ENCODE measurements at regions not wholly inside any gene's neighbourhood (a gene's known extent, or its start where the extent isn't known, plus 50 kb on each side); places are given as distances from the start of the nearest gene placed in this dataset.

GRCh38 chr18:51385270-51385669 lies 187.8 kb upstream of the MEX3C start:
- no peaks in the 10 kb centered on the region for H3K79me1 ChIP-seq (ENCODE audit: low read depth, low read length)
- no peak overlapping the region for H4K91ac ChIP-seq (ENCODE audit: low read depth, low read length, poor library complexity)
- no peaks in the 10 kb centered on the region for H3K36me3 ChIP-seq (replicated peaks in 1 of 2; ENCODE audit: control insufficient read depth in 2 of 2, insufficient read depth in 2 of 2, low read length in 2 of 2)
- H3K4me1 ChIP-seq (ENCODE audit: control insufficient read depth in 2 of 2, insufficient read depth in 1 of 2, low read depth in 1 of 2, low read length in 2 of 2), result no peaks in the 10 kb centered on the region
- no peak overlapping the region for H2BK15ac ChIP-seq (ENCODE audit: low read length)
- no peak for DNase-seq (ENCODE audit: low spot score)
- H3K27ac ChIP-seq (replicated peaks; ENCODE audit: low read length), result no peak overlapping the region
- no peaks in the 10 kb centered on the region for H3K27me3 ChIP-seq (ENCODE audit: control insufficient read depth in 3 of 3, insufficient read depth in 3 of 3, low read depth in 1 of 3, low read length in 3 of 3)
- no peak overlapping the region for H3K23ac ChIP-seq (ENCODE audit: low read depth, low read length, poor library complexity)
- no CpG with 5 or more reads among the region's 2 CpGs for WGBS, 2 donors (ENCODE audit: extremely low coverage in 2 of 2, insufficient read length in 2 of 2, insufficient replicate concordance in 1 of 2)
- no peak overlapping the region for H3K18ac ChIP-seq (ENCODE audit: low read length)
- H4K8ac ChIP-seq (ENCODE audit: low read depth, low read length), result no peak overlapping the region
- no peak overlapping the region for H3K4me3 ChIP-seq (ENCODE audit: low read length in 2 of 2)
- H3K4ac ChIP-seq (ENCODE audit: low read length), result no peak overlapping the region
- no peak overlapping the region for H2BK120ac ChIP-seq (ENCODE audit: low read depth, low read length)
- no peak overlapping the region for H2AK5ac ChIP-seq (ENCODE audit: low read depth, low read length)
- H3K4me2 ChIP-seq (ENCODE audit: insufficient read depth, low read length, poor library complexity, severe bottlenecking), result no peak overlapping the region
- no peak overlapping the region for H3K9ac ChIP-seq (ENCODE audit: low read depth, low read length, poor library complexity)
- H3K14ac ChIP-seq (ENCODE audit: low read length), result no peak overlapping the region
- H3K9me3 ChIP-seq (replicated peaks in 1 of 2; ENCODE audit: control insufficient read depth in 2 of 2, insufficient read depth in 1 of 2, low read depth in 1 of 2, low read length in 2 of 2), result no peaks in the 10 kb centered on the region
- H2BK12ac ChIP-seq (ENCODE audit: low read length), result no peak overlapping the region
- no peak overlapping the region for H2AFZ ChIP-seq (ENCODE audit: low read length)
- H2BK5ac ChIP-seq (ENCODE audit: low read length), result no peak overlapping the region

GRCh38 chr18:51390702-51391101 lies 193.2 kb upstream of the MEX3C start:
- H3K9ac ChIP-seq (ENCODE audit: low read depth, low read length, poor library complexity), result no peak overlapping the region

GRCh38 chr18:51391215-51391614 lies 193.7 kb upstream of the MEX3C start:
- Histone ChIP-seq H2AK5ac (ENCODE audit: low read depth, low read length) (no peak overlapping the region), H3K14ac (ENCODE audit: low read length) (no peak overlapping the region), H3K4me1 (ENCODE audit: control insufficient read depth in 2 of 2, insufficient read depth in 1 of 2, low read depth in 1 of 2, low read length in 2 of 2) (peaks cover 0 to 4% of the 10 kb centered on the region in 2 donors), H3K9ac (ENCODE audit: low read depth, low read length, poor library complexity) (no peak overlapping the region), H2BK15ac (ENCODE audit: low read length) (no peak overlapping the region), H3K27me3 (ENCODE audit: control insufficient read depth in 3 of 3, insufficient read depth in 3 of 3, low read depth in 1 of 3, low read length in 3 of 3) (no peaks in the 10 kb centered on the region), H2BK12ac (ENCODE audit: low read length) (no peak overlapping the region), H3K23ac (ENCODE audit: low read depth, low read length, poor library complexity) (no peak overlapping the region), H3K4me2 (ENCODE audit: insufficient read depth, low read length, poor library complexity, severe bottlenecking) (no peak overlapping the region), H3K27ac (replicated peaks; ENCODE audit: low read length) (no peak overlapping the region), H3K79me1 (ENCODE audit: low read depth, low read length) (no peaks in the 10 kb centered on the region), H4K8ac (ENCODE audit: low read depth, low read length) (no peak overlapping the region), H4K91ac (ENCODE audit: low read depth, low read length, poor library complexity) (no peak overlapping the region), H3K18ac (ENCODE audit: low read length) (no peak overlapping the region), H3K4me3 (ENCODE audit: low read length in 2 of 2) (no peak overlapping the region), H3K4ac (ENCODE audit: low read length) (no peak overlapping the region), H3K9me3 (replicated peaks in 1 of 2; ENCODE audit: control insufficient read depth in 2 of 2, insufficient read depth in 1 of 2, low read depth in 1 of 2, low read length in 2 of 2) (no peaks in the 10 kb centered on the region), H2AFZ (ENCODE audit: low read length) (no peak overlapping the region), H3K36me3 (replicated peaks in 1 of 2; ENCODE audit: control insufficient read depth in 2 of 2, insufficient read depth in 2 of 2, low read length in 2 of 2) (no peaks in the 10 kb centered on the region), H2BK5ac (ENCODE audit: low read length) (no peak overlapping the region), H2BK120ac (ENCODE audit: low read depth, low read length) (no peak overlapping the region)
- WGBS, 2 donors (ENCODE audit: extremely low coverage in 2 of 2, insufficient read length in 2 of 2, insufficient replicate concordance in 1 of 2), result no CpG with 5 or more reads among the region's 1 CpG
- no peak for DNase-seq (ENCODE audit: low spot score)

More at GRCh38 chr18:51390702-51391101, 193.2 kb upstream of the MEX3C start:
- Histone ChIP-seq H3K27ac (replicated peaks; ENCODE audit: low read length) (no peak overlapping the region), H2BK12ac (ENCODE audit: low read length) (no peak overlapping the region), H4K91ac (ENCODE audit: low read depth, low read length, poor library complexity) (no peak overlapping the region), H2BK120ac (ENCODE audit: low read depth, low read length) (no peak overlapping the region), H2AFZ (ENCODE audit: low read length) (no peak overlapping the region), H3K14ac (ENCODE audit: low read length) (no peak overlapping the region), H3K4me2 (ENCODE audit: insufficient read depth, low read length, poor library complexity, severe bottlenecking) (no peak overlapping the region), H3K4me1 (ENCODE audit: control insufficient read depth in 2 of 2, insufficient read depth in 1 of 2, low read depth in 1 of 2, low read length in 2 of 2) (peaks cover 0 to 4% of the 10 kb centered on the region in 2 donors), H3K36me3 (replicated peaks in 1 of 2; ENCODE audit: control insufficient read depth in 2 of 2, insufficient read depth in 2 of 2, low read length in 2 of 2) (no peaks in the 10 kb centered on the region), H2BK15ac (ENCODE audit: low read length) (no peak overlapping the region), H4K8ac (ENCODE audit: low read depth, low read length) (no peak overlapping the region), H3K9me3 (replicated peaks in 1 of 2; ENCODE audit: control insufficient read depth in 2 of 2, insufficient read depth in 1 of 2, low read depth in 1 of 2, low read length in 2 of 2) (no peaks in the 10 kb centered on the region), H3K18ac (ENCODE audit: low read length) (no peak overlapping the region), H3K23ac (ENCODE audit: low read depth, low read length, poor library complexity) (no peak overlapping the region), H3K79me1 (ENCODE audit: low read depth, low read length) (no peaks in the 10 kb centered on the region), H3K27me3 (ENCODE audit: control insufficient read depth in 3 of 3, insufficient read depth in 3 of 3, low read depth in 1 of 3, low read length in 3 of 3) (no peaks in the 10 kb centered on the region), H2AK5ac (ENCODE audit: low read depth, low read length) (no peak overlapping the region), H3K4ac (ENCODE audit: low read length) (no peak overlapping the region), H3K4me3 (ENCODE audit: low read length in 2 of 2) (no peak overlapping the region), H2BK5ac (ENCODE audit: low read length) (no peak overlapping the region)
- DNase-seq (ENCODE audit: low spot score), result no peak
- no CpG with 5 or more reads among the region's 3 CpGs for WGBS, 2 donors (ENCODE audit: extremely low coverage in 2 of 2, insufficient read length in 2 of 2, insufficient replicate concordance in 1 of 2)

- Histone ChIP-seq H3K27ac (replicated peaks; ENCODE audit: low read length) (no peak overlapping the region), H3K4me1 (ENCODE audit: control insufficient read depth in 2 of 2, insufficient read depth in 1 of 2, low read depth in 1 of 2, low read length in 2 of 2) (peaks cover 0 to 4% of the 10 kb centered on the region in 2 donors), H3K27me3 (ENCODE audit: control insufficient read depth in 3 of 3, insufficient read depth in 3 of 3, low read depth in 1 of 3, low read length in 3 of 3) (no peaks in the 10 kb centered on the region), H2AK5ac (ENCODE audit: low read depth, low read length) (no peak overlapping the region), H2BK5ac (ENCODE audit: low read length) (no peak overlapping the region), H2BK120ac (ENCODE audit: low read depth, low read length) (no peak overlapping the region), H3K23ac (ENCODE audit: low read depth, low read length, poor library complexity) (no peak overlapping the region), H3K14ac (ENCODE audit: low read length) (no peak overlapping the region), H4K8ac (ENCODE audit: low read depth, low read length) (no peak overlapping the region), H2BK12ac (ENCODE audit: low read length) (no peak overlapping the region), H3K36me3 (replicated peaks in 1 of 2; ENCODE audit: control insufficient read depth in 2 of 2, insufficient read depth in 2 of 2, low read length in 2 of 2) (no peaks in the 10 kb centered on the region), H2BK15ac (ENCODE audit: low read length) (no peak overlapping the region), H3K4ac (ENCODE audit: low read length) (no peak overlapping the region), H2AFZ (ENCODE audit: low read length) (no peak overlapping the region), H3K4me3 (ENCODE audit: low read length in 2 of 2) (no peak overlapping the region), H3K18ac (ENCODE audit: low read length) (no peak overlapping the region), H3K9me3 (replicated peaks in 1 of 2; ENCODE audit: control insufficient read depth in 2 of 2, insufficient read depth in 1 of 2, low read depth in 1 of 2, low read length in 2 of 2) (no peaks in the 10 kb centered on the region), H4K91ac (ENCODE audit: low read depth, low read length, poor library complexity) (no peak overlapping the region), H3K79me1 (ENCODE audit: low read depth, low read length) (no peaks in the 10 kb centered on the region), H3K4me2 (ENCODE audit: insufficient read depth, low read length, poor library complexity, severe bottlenecking) (no peak overlapping the region), H3K9ac (ENCODE audit: low read depth, low read length, poor library complexity) (no peak overlapping the region)
- no peak for DNase-seq (ENCODE audit: low spot score)
- no CpG with 5 or more reads among the region's 5 CpGs for WGBS, 2 donors (ENCODE audit: extremely low coverage in 2 of 2, insufficient read length in 2 of 2, insufficient replicate concordance in 1 of 2)
These were observed 194.2 kb upstream of the MEX3C start for GRCh38 chr18:51391731-51392130.
